ENCODE measurements at regions not wholly inside any gene's neighbourhood (a gene's known extent, or its start where the extent isn't known, plus 50 kb on each side); places are given as distances from the start of the nearest gene placed in this dataset.

GRCh38 chr10:62972103-62972502 lies 155.9 kb upstream of the EGR2 start:
- no peak overlapping the region for H3K4me3 ChIP-seq (ENCODE audit: low read depth, low read length)
- TF ChIP-seq, protein P1, sequence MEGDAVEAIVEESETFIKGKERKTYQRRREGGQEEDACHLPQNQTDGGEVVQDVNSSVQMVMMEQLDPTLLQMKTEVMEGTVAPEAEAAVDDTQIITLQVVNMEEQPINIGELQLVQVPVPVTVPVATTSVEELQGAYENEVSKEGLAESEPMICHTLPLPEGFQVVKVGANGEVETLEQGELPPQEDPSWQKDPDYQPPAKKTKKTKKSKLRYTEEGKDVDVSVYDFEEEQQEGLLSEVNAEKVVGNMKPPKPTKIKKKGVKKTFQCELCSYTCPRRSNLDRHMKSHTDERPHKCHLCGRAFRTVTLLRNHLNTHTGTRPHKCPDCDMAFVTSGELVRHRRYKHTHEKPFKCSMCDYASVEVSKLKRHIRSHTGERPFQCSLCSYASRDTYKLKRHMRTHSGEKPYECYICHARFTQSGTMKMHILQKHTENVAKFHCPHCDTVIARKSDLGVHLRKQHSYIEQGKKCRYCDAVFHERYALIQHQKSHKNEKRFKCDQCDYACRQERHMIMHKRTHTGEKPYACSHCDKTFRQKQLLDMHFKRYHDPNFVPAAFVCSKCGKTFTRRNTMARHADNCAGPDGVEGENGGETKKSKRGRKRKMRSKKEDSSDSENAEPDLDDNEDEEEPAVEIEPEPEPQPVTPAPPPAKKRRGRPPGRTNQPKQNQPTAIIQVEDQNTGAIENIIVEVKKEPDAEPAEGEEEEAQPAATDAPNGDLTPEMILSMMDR (IDR thresholded peaks at IDR 0.05; ENCODE audit: borderline replicate concordance, insufficient read depth, low read depth, low read length): no peak

DNA sequence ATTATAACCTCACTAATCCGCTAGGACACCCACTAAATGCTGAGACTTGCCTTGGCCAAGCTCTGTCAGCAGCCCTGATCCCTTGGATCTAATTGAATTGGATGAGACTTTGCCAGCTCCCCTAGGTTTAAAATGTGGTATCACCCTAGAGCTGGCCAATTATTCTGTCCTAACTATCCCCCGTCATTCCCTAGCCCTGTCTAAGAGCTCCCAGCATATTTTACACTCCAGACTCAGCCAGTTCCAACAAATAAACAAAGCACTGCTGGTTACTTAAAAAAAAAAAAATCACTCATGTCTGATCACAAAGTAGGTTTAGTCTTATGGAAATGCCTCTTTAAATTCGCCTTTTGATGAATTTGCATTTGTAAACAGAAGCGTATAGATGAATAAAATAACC lies 147.9 kb upstream of the EGR2 start:
- H3K4me3 ChIP-seq (ENCODE audit: low read depth, low read length): no peak overlapping the region
- TF ChIP-seq, protein P1 (IDR thresholded peaks at IDR 0.05; ENCODE audit: borderline replicate concordance, insufficient read depth, low read depth, low read length): no peak

DNA sequence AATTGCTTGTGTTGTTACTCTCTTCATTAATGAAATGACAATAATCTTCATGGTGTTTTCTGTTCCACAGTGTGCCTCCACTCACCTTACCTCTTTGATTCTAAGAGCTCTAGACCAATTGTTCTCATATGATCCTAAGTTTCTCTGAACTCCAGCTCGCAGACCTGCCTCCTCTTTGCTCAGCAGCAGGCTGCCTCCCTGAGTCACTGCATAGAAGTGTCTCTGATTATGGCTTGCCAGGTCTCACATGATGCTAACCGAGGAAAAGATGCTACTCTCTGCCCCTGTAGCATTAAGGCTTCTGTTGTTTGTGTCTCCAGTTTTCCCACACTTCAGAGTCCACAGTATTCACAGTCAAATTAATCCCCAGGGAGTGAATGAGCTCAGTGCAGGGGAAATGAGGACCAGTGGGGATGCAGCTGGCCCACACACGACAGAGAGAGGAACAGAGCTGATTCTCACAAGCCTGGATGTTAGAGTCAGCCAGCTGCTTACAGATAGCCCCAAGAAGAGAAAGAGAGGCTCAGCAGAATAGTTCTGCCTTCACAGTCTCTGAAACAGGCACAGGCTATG lies 145.9 kb upstream of the EGR2 start:
- TF ChIP-seq, protein P1 (IDR thresholded peaks at IDR 0.05; ENCODE audit: borderline replicate concordance, insufficient read depth, low read depth, low read length): no peak
- no peak overlapping the region for H3K4me3 ChIP-seq (ENCODE audit: low read depth, low read length)

GRCh38 chr10:62960416-62960815 lies 144.2 kb upstream of the EGR2 start:
- TF ChIP-seq, protein P1 (IDR thresholded peaks at IDR 0.05; ENCODE audit: borderline replicate concordance, insufficient read depth, low read depth, low read length): no peak
- no peak overlapping the region for H3K4me3 ChIP-seq (ENCODE audit: low read depth, low read length)

DNA sequence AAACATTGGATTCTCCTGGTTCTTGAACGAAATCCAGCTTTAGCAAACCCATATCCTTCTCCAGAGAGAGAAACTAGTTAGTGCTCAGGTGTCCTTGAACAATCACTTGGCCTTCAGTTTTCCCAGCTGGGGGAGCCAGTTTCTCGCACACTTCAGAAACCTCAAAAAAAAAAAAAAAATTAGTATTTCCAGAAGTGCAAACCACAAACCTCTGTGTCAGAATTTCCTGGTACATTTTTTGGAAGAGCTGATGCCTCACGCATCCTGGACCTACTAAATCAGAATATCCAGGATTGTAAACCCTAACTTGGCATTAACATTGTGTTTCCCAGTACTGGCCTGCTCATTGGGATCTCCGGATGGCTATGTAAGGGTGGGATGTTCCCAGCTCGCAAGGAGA lies 143.4 kb upstream of the EGR2 start:
- no peak overlapping the region for H3K4me3 ChIP-seq (ENCODE audit: low read depth, low read length)
- TF ChIP-seq, protein P1 (IDR thresholded peaks at IDR 0.05; ENCODE audit: borderline replicate concordance, insufficient read depth, low read depth, low read length): no peak

DNA sequence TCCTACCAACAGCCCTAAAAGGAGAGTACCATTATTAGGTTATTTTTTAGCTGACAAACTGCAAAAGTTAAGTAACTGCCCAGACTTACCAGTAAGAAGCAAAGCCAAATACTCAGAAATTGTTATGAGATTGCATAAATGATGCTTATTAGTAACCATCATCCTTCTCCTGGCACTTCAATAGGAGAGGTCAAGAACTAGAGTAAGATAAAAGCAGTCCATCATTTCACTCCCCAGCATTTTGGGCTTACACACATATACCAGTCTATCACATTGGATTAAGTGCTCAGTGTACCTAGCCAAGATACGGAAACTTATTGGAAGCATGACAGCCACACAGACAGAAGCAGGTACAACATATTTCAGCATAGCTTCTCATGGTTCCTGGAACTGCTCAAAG lies 142.8 kb upstream of the EGR2 start:
- no peak overlapping the region for H3K4me3 ChIP-seq (ENCODE audit: low read depth, low read length)
- TF ChIP-seq, protein P1 (IDR thresholded peaks at IDR 0.05; ENCODE audit: borderline replicate concordance, insufficient read depth, low read depth, low read length): no peak

DNA sequence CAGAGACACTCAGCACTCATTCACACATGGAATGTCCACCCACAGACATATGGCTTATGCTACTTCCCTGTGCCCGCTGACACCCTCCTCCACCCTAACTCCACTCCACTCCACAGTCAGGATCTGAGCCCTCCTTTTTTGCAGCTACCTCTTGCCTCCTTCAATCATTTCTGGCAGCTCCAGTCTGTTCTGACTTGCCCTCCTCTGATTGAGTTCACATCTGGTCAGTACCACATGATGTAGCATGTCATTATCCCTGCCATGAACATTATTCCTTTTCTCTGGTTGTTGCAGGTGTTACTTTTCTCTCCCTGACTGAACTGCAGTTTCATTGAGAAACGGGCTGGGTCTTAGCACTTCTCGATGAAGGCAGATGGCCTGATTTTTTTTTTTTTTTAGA lies 130.1 kb upstream of the EGR2 start:
- TF ChIP-seq, protein P1 (IDR thresholded peaks at IDR 0.05; ENCODE audit: borderline replicate concordance, insufficient read depth, low read depth, low read length): no peak
- H3K4me3 ChIP-seq (ENCODE audit: low read depth, low read length): no peak overlapping the region
